Panc1 (cell line): ENCODE measurements at regions not wholly inside any gene's neighbourhood (a gene's known extent, or its start where the extent isn't known, plus 50 kb on each side); places are given as distances from the start of the nearest gene placed in this dataset.

Experiments
- POLR2AphosphoS5 ChIP-seq: IDR thresholded peaks from 2 replicates; pipeline ENCODE4 v1.6.1; 2012; ENCODE audit warnings: mild to moderate bottlenecking, low read depth, low read length, moderate library complexity
- SIN3A ChIP-seq: IDR thresholded peaks from 2 replicates; pipeline ENCODE4 v1.6.1; 2012; ENCODE audit warnings: low read depth, mild to moderate bottlenecking, low read length, moderate library complexity, borderline replicate concordance; ENCODE audit not compliant: insufficient read depth
- TF ChIP-seq, protein P1 (sequence below), 2 experiments: IDR thresholded peaks; 2 replicates each; pipeline ENCODE4 v1.6.1; 2011 to 2012; ENCODE audit warnings: low read depth in 2 of 2, control low read depth in 1 of 2, low read length in 1 of 2, mild to moderate bottlenecking in 1 of 2, moderate library complexity in 1 of 2; ENCODE audit not compliant: insufficient read depth in 1 of 2
- TF ChIP-seq, protein P2 (sequence below): fragments of 450-650 bp; IDR thresholded peaks from 2 replicates; pipeline ENCODE4 v1.5.1; 2017; ENCODE audit warnings: mild to moderate bottlenecking

DNA sequence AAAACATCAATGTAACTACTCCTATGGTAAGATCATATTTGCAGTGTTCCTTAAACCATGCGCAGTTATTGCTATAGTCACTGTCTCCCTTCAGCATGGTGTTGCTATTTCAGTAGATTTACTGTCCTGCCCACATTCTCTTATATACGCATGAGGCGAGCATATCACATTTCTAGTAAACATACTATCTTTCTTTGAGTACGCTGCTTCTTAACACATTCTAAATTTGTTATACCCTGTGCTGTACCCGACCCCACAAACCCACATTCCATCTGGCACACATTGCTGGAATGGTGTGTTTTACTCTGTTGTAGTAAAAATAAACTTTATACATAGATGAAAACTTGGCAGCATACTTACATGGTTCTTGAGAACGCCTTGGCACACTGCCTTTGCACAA is 163.3 kb downstream of the QPCT start:
- TF ChIP-seq POLR2AphosphoS5 (no peak), SIN3A (no peak)
- TF ChIP-seq, protein P1, sequence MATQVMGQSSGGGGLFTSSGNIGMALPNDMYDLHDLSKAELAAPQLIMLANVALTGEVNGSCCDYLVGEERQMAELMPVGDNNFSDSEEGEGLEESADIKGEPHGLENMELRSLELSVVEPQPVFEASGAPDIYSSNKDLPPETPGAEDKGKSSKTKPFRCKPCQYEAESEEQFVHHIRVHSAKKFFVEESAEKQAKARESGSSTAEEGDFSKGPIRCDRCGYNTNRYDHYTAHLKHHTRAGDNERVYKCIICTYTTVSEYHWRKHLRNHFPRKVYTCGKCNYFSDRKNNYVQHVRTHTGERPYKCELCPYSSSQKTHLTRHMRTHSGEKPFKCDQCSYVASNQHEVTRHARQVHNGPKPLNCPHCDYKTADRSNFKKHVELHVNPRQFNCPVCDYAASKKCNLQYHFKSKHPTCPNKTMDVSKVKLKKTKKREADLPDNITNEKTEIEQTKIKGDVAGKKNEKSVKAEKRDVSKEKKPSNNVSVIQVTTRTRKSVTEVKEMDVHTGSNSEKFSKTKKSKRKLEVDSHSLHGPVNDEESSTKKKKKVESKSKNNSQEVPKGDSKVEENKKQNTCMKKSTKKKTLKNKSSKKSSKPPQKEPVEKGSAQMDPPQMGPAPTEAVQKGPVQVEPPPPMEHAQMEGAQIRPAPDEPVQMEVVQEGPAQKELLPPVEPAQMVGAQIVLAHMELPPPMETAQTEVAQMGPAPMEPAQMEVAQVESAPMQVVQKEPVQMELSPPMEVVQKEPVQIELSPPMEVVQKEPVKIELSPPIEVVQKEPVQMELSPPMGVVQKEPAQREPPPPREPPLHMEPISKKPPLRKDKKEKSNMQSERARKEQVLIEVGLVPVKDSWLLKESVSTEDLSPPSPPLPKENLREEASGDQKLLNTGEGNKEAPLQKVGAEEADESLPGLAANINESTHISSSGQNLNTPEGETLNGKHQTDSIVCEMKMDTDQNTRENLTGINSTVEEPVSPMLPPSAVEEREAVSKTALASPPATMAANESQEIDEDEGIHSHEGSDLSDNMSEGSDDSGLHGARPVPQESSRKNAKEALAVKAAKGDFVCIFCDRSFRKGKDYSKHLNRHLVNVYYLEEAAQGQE (IDR thresholded peaks at IDR 0.05; ENCODE audit: insufficient read depth in 1 of 2, low read depth in 2 of 2, low read length in 1 of 2): no peak
- TF ChIP-seq, protein P2, sequence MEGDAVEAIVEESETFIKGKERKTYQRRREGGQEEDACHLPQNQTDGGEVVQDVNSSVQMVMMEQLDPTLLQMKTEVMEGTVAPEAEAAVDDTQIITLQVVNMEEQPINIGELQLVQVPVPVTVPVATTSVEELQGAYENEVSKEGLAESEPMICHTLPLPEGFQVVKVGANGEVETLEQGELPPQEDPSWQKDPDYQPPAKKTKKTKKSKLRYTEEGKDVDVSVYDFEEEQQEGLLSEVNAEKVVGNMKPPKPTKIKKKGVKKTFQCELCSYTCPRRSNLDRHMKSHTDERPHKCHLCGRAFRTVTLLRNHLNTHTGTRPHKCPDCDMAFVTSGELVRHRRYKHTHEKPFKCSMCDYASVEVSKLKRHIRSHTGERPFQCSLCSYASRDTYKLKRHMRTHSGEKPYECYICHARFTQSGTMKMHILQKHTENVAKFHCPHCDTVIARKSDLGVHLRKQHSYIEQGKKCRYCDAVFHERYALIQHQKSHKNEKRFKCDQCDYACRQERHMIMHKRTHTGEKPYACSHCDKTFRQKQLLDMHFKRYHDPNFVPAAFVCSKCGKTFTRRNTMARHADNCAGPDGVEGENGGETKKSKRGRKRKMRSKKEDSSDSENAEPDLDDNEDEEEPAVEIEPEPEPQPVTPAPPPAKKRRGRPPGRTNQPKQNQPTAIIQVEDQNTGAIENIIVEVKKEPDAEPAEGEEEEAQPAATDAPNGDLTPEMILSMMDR: no peak
